ENCODE measurements at regions not wholly inside any gene's neighbourhood (a gene's known extent, or its start where the extent isn't known, plus 50 kb on each side); places are given as distances from the start of the nearest gene placed in this dataset.

GRCh38 chr9:100880284-100880683 is 148.2 kb upstream of the PLPPR1 start:
- in situ Hi-C loops (cut with HindIII; ENCODE audit: low pct_unique_long_range_greater_than_20kb, low sequenced_read_pairs) = no loop called here
- no peak for DNase-seq (ENCODE audit: low read depth, low spot score)

- in situ Hi-C loops (cut with HindIII; ENCODE audit: low pct_unique_long_range_greater_than_20kb, low sequenced_read_pairs) = no loop called here
- DNase-seq (ENCODE audit: low read depth, low spot score) = no peak
Measured at GRCh38 chr9:100884518-100884917, 144.0 kb upstream of the PLPPR1 start.

- no peak for DNase-seq (ENCODE audit: low read depth, low spot score)
- in situ Hi-C loops (cut with HindIII; ENCODE audit: low pct_unique_long_range_greater_than_20kb, low sequenced_read_pairs) = no loop called here
Measured at GRCh38 chr9:100890321-100890720, 138.2 kb upstream of the PLPPR1 start.

- DNase-seq (ENCODE audit: low read depth, low spot score) = no peak
- in situ Hi-C loops (cut with HindIII; ENCODE audit: low pct_unique_long_range_greater_than_20kb, low sequenced_read_pairs) = no loop called here
Measured at GRCh38 chr9:100911273-100911672, 117.3 kb upstream of the PLPPR1 start.

GRCh38 chr9:100913257-100913656 is 115.3 kb upstream of the PLPPR1 start:
- DNase-seq (ENCODE audit: low read depth, low spot score) = no peak
- in situ Hi-C loops (cut with HindIII; ENCODE audit: low pct_unique_long_range_greater_than_20kb, low sequenced_read_pairs) = no loop called here

GRCh38 chr9:100914266-100914665 is 114.3 kb upstream of the PLPPR1 start:
- DNase-seq (ENCODE audit: low read depth, low spot score) = no peak
- in situ Hi-C loops (cut with HindIII; ENCODE audit: low pct_unique_long_range_greater_than_20kb, low sequenced_read_pairs) = no loop called here

- DNase-seq (ENCODE audit: low read depth, low spot score) = no peak
- in situ Hi-C loops (cut with HindIII; ENCODE audit: low pct_unique_long_range_greater_than_20kb, low sequenced_read_pairs) = no loop called here
Measured at GRCh38 chr9:100919506-100919905, 109.0 kb upstream of the PLPPR1 start.

GRCh38 chr9:100926366-100926765 is 102.2 kb upstream of the PLPPR1 start:
- in situ Hi-C loops (cut with HindIII; ENCODE audit: low pct_unique_long_range_greater_than_20kb, low sequenced_read_pairs) = no loop called here
- no peak for DNase-seq (ENCODE audit: low read depth, low spot score)

- in situ Hi-C loops (cut with HindIII; ENCODE audit: low pct_unique_long_range_greater_than_20kb, low sequenced_read_pairs) = no loop called here
- no peak for DNase-seq (ENCODE audit: low read depth, low spot score)
Measured at GRCh38 chr9:100927763-100928162, 100.8 kb upstream of the PLPPR1 start.

- in situ Hi-C loops (cut with HindIII; ENCODE audit: low pct_unique_long_range_greater_than_20kb, low sequenced_read_pairs) = no loop called here
- DNase-seq (ENCODE audit: low read depth, low spot score) = no peak
Measured at GRCh38 chr9:100933656-100934055, 94.9 kb upstream of the PLPPR1 start.

GRCh38 chr9:100937382-100937781 is 91.1 kb upstream of the PLPPR1 start:
- in situ Hi-C loops (cut with HindIII; ENCODE audit: low pct_unique_long_range_greater_than_20kb, low sequenced_read_pairs) = no loop called here
- no peak for DNase-seq (ENCODE audit: low read depth, low spot score)

GRCh38 chr9:100938507-100938906 is 90.0 kb upstream of the PLPPR1 start:
- no peak for DNase-seq (ENCODE audit: low read depth, low spot score)
- in situ Hi-C loops (cut with HindIII; ENCODE audit: low pct_unique_long_range_greater_than_20kb, low sequenced_read_pairs) = no loop called here

- in situ Hi-C loops (cut with HindIII; ENCODE audit: low pct_unique_long_range_greater_than_20kb, low sequenced_read_pairs) = no loop called here
Measured at GRCh38 chr9:100939636-100940035, 88.9 kb upstream of the PLPPR1 start.

GRCh38 chr9:100959226-100959625 is 69.3 kb upstream of the PLPPR1 start:
- DNase-seq (ENCODE audit: low read depth, low spot score) = no peak
- in situ Hi-C loops (cut with HindIII; ENCODE audit: low pct_unique_long_range_greater_than_20kb, low sequenced_read_pairs) = no loop called here

More at GRCh38 chr9:100939636-100940035, 88.9 kb upstream of the PLPPR1 start:
- no peak for DNase-seq (ENCODE audit: low read depth, low spot score)
